Endothelial cell (in vitro differentiated cells): ENCODE measurements at regions not wholly inside any gene's neighbourhood (a gene's known extent, or its start where the extent isn't known, plus 50 kb on each side); places are given as distances from the start of the nearest gene placed in this dataset.

Source experiments
- DNase-seq: peaks from one replicate; pipeline ENCODE4 v3.0.0; 2021; ENCODE audit warnings: low spot score
- H3K27ac Mint-ChIP-seq: one replicate; pipeline ENCODE4 v1.8.0; 2021; ENCODE audit warnings: mixed read lengths, inconsistent platforms; ENCODE audit not compliant: unreplicated experiment
- H3K27me3 Mint-ChIP-seq: one replicate; pipeline ENCODE4 v1.8.0; 2021; ENCODE audit warnings: mild to moderate bottlenecking, moderate library complexity, mixed read lengths, inconsistent platforms; ENCODE audit not compliant: unreplicated experiment
- H3K36me3 Mint-ChIP-seq: one replicate; pipeline ENCODE4 v1.8.0; 2021; ENCODE audit warnings: mild to moderate bottlenecking, low read depth, mixed read lengths, inconsistent platforms; ENCODE audit not compliant: unreplicated experiment
- H3K4me1 Mint-ChIP-seq: one replicate; pipeline ENCODE4 v1.8.0; 2021; ENCODE audit warnings: mild to moderate bottlenecking, mixed read lengths, inconsistent platforms; ENCODE audit not compliant: unreplicated experiment
- H3K4me3 Mint-ChIP-seq: one replicate; pipeline ENCODE4 v1.8.0; 2021; ENCODE audit warnings: mild to moderate bottlenecking, mixed read lengths, inconsistent platforms; ENCODE audit not compliant: unreplicated experiment
- H3K9me3 Mint-ChIP-seq: one replicate; pipeline ENCODE4 v1.8.0; 2021; ENCODE audit warnings: mixed read lengths, inconsistent platforms; ENCODE audit not compliant: unreplicated experiment
- TF ChIP-seq, protein P1 (sequence below): fragments of 200-600 bp; sonication (generic); IDR thresholded peaks from one replicate; pipeline ENCODE4 v1.5.0; 2021; ENCODE audit warnings: antibody characterized with exemption; ENCODE audit not compliant: unreplicated experiment

- Mint-ChIP-seq H3K9me3 (peaks cover 10% of the 10 kb centered on the region), H3K4me1 (no peaks in the 10 kb centered on the region), H3K27ac (no peak overlapping the region)
These were observed 54.7 kb upstream of the DSCAM start for GRCh38 chr21:40901691-40902090.

GRCh38 chr21:40902299-40902698, 55.3 kb upstream of the DSCAM start:
- TF ChIP-seq, protein P1, sequence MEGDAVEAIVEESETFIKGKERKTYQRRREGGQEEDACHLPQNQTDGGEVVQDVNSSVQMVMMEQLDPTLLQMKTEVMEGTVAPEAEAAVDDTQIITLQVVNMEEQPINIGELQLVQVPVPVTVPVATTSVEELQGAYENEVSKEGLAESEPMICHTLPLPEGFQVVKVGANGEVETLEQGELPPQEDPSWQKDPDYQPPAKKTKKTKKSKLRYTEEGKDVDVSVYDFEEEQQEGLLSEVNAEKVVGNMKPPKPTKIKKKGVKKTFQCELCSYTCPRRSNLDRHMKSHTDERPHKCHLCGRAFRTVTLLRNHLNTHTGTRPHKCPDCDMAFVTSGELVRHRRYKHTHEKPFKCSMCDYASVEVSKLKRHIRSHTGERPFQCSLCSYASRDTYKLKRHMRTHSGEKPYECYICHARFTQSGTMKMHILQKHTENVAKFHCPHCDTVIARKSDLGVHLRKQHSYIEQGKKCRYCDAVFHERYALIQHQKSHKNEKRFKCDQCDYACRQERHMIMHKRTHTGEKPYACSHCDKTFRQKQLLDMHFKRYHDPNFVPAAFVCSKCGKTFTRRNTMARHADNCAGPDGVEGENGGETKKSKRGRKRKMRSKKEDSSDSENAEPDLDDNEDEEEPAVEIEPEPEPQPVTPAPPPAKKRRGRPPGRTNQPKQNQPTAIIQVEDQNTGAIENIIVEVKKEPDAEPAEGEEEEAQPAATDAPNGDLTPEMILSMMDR: no peak
- DNase-seq: no peak
- no peaks in the 10 kb centered on the region for H3K36me3 Mint-ChIP-seq
- H3K27ac Mint-ChIP-seq: no peak overlapping the region
- H3K9me3 Mint-ChIP-seq: peaks cover 7% of the 10 kb centered on the region
- H3K27me3 Mint-ChIP-seq: no peaks in the 10 kb centered on the region
- no peaks in the 10 kb centered on the region for H3K4me1 Mint-ChIP-seq
- H3K4me3 Mint-ChIP-seq: no peak overlapping the region

More at GRCh38 chr21:40901691-40902090, 54.7 kb upstream of the DSCAM start:
- no peak for DNase-seq
- TF ChIP-seq, protein P1: no peak
- H3K27me3 Mint-ChIP-seq: no peaks in the 10 kb centered on the region
- no peaks in the 10 kb centered on the region for H3K36me3 Mint-ChIP-seq
- no peak overlapping the region for H3K4me3 Mint-ChIP-seq

DNA sequence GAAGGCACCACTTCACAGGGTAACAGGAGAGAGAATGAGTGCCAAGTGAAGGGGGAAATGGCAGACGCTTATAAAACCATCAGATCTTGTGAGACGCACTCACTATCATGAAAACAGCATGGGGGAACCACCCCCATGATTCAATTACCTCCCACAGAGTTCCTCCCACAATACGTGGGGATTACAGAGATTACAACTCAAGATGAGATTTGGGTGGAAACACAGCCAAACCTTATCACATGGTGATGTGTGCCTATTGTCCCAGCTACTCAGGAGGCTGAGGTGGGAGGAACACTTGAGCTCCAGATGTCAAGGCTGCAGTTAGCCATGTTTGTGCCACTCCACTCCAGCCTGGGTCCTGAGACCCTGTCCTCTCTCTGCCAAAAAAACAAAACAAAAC, 56.0 kb upstream of the DSCAM start:
- TF ChIP-seq, protein P1: no peak
- Mint-ChIP-seq H3K4me3 (no peak overlapping the region), H3K36me3 (no peaks in the 10 kb centered on the region), H3K9me3 (peaks cover 7% of the 10 kb centered on the region), H3K27ac (no peak overlapping the region), H3K27me3 (no peaks in the 10 kb centered on the region), H3K4me1 (no peaks in the 10 kb centered on the region)
- no peak for DNase-seq

DNA sequence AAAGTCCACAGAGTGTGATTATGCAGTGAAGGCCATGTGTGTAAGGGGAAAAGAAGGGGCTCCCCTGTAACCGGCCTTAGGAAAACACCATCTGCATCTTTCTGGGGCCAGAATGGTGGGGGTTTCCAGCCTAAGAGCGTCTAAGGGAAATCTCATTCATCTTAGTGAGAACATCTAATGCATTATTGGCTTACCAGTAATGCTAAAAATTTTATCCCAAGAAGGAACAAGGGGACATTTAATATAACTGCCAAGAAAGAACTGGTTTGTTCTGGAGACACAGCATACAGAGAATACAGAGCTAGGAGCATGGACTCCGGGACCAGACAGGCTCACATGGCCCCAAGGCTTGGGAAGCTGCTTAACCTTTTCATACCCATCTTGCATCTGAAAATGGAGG, 58.3 kb upstream of the DSCAM start:
- no peak for DNase-seq
- Mint-ChIP-seq H3K27ac (no peak overlapping the region), H3K9me3 (no peaks in the 10 kb centered on the region), H3K4me1 (no peaks in the 10 kb centered on the region), H3K4me3 (no peak overlapping the region), H3K27me3 (no peaks in the 10 kb centered on the region), H3K36me3 (no peaks in the 10 kb centered on the region)
- TF ChIP-seq, protein P1: no peak

DNA sequence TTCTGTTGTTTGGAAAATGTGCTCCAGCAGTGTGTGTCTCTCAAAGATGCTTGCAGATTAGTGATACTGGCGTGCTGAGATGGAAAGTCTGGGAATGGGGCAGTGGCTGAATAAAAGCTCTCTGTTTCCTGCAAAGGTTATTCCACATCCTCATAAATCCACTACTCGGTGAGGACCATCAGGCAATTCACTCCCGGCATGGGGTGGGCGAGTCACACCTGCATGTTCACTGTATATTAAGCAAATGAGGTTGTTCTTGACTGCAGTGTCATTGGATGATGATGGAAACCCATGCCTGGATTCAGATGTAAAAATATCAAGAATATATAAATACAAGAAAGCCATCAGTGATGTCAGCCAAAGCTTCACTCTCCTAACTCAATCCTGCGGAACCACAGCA, 65.4 kb upstream of the DSCAM start:
- Mint-ChIP-seq H3K4me1 (no peaks in the 10 kb centered on the region), H3K36me3 (no peaks in the 10 kb centered on the region), H3K27me3 (peaks cover 3% of the 10 kb centered on the region)

More for the DNA sequence above, 65.4 kb upstream of the DSCAM start:
- TF ChIP-seq, protein P1: no peak
- H3K4me3 Mint-ChIP-seq: no peak overlapping the region
- H3K9me3 Mint-ChIP-seq: no peaks in the 10 kb centered on the region
- H3K27ac Mint-ChIP-seq: no peak overlapping the region
- no peak for DNase-seq
